PC-3 (cell line): ENCODE measurements at regions not wholly inside any gene's neighbourhood (a gene's known extent, or its start where the extent isn't known, plus 50 kb on each side); places are given as distances from the start of the nearest gene placed in this dataset.

ENCODE experiments used
- EZH2 ChIP-seq: fragments of 300-600 bp; sonication (generic); IDR thresholded peaks from one replicate; pipeline ENCODE4 v1.6.1; 2017; ENCODE audit warnings: antibody characterized with exemption, mild to moderate bottlenecking, low read length; ENCODE audit not compliant: unreplicated experiment
- TF ChIP-seq, protein P1 (sequence below): fragments of 300-600 bp; sonication (generic); conservative IDR thresholded peaks from 2 replicates; pipeline ENCODE4 v1.5.1; 2017; ENCODE audit warnings: antibody characterized with exemption, low read depth, mild to moderate bottlenecking, low read length

DNA sequence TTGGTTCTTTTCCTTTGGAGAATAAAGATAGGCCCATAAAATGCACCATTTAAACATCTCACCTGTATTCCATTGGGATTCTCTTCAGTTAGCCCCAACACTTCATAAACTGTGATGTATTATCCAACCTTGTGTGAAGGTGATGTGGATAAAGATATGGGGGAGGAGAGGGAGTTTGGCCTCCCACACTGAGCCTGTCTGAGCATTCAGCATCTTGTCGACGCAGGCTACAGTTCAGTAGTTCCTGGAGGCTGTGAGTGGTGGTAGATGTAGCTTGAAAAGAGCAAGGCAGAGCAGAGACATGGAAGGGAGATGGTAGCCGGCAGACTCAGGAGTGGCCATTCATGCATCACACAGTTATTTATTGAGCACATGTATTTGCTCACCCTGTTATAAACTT lies 292.4 kb upstream of the PITX2 start:
- TF ChIP-seq EZH2, result no peak
- TF ChIP-seq, protein P1, sequence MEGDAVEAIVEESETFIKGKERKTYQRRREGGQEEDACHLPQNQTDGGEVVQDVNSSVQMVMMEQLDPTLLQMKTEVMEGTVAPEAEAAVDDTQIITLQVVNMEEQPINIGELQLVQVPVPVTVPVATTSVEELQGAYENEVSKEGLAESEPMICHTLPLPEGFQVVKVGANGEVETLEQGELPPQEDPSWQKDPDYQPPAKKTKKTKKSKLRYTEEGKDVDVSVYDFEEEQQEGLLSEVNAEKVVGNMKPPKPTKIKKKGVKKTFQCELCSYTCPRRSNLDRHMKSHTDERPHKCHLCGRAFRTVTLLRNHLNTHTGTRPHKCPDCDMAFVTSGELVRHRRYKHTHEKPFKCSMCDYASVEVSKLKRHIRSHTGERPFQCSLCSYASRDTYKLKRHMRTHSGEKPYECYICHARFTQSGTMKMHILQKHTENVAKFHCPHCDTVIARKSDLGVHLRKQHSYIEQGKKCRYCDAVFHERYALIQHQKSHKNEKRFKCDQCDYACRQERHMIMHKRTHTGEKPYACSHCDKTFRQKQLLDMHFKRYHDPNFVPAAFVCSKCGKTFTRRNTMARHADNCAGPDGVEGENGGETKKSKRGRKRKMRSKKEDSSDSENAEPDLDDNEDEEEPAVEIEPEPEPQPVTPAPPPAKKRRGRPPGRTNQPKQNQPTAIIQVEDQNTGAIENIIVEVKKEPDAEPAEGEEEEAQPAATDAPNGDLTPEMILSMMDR, result no peak
